IPS-15b (cell line): ENCODE measurements at regions not wholly inside any gene's neighbourhood (a gene's known extent, or its start where the extent isn't known, plus 50 kb on each side); places are given as distances from the start of the nearest gene placed in this dataset.
"Not testable (repeated sequence)": the region's sequence is repeated elsewhere in the genome, so short reads cannot be mapped to it uniquely, and the experiment has no call there.

ENCODE experiments used
- H3K27me3 ChIP-seq: one replicate; pipeline ENCODE4 v1.6.1; 2013; ENCODE audit warnings: low read length; ENCODE audit not compliant: control insufficient read depth, insufficient read depth
- H3K36me3 ChIP-seq: one replicate; pipeline ENCODE4 v1.6.1; 2013; ENCODE audit warnings: low read length; ENCODE audit not compliant: control insufficient read depth, insufficient read depth
- H3K4me1 ChIP-seq: one replicate; pipeline ENCODE4 v1.6.1; 2013; ENCODE audit warnings: mild to moderate bottlenecking, low read length; ENCODE audit not compliant: control insufficient read depth, insufficient read depth
- H3K4me3 ChIP-seq: one replicate; pipeline ENCODE4 v1.5.1; 2013; ENCODE audit warnings: low read depth, low read length
- H3K9ac ChIP-seq: one replicate; pipeline ENCODE4 v1.6.1; 2013; ENCODE audit warnings: low read depth, mild to moderate bottlenecking, low read length
- H3K9me3 ChIP-seq: one replicate; pipeline ENCODE4 v1.6.1; 2013; ENCODE audit warnings: mild to moderate bottlenecking, low read length; ENCODE audit not compliant: control insufficient read depth, insufficient read depth

DNA sequence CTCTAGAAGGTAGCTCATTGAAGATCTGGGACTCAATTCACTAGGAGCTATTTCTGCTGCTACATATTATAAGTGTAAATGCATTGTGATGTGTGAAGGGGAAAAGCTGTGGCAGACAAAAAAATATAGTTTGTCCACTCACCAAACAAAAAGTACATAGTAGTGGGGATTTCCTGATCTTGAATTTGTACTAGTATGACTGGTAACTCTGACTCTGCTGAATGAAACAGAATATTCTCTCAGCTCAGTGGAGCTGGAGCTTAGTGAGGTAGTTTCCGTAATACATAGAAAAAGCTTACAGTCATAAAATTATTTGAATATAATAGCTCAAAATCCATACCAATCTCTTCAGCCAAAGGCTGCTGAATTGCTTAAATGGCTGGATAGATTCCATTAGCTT is 455.6 kb upstream of the CD180 start:
- no peak overlapping the region for H3K4me3 ChIP-seq

DNA sequence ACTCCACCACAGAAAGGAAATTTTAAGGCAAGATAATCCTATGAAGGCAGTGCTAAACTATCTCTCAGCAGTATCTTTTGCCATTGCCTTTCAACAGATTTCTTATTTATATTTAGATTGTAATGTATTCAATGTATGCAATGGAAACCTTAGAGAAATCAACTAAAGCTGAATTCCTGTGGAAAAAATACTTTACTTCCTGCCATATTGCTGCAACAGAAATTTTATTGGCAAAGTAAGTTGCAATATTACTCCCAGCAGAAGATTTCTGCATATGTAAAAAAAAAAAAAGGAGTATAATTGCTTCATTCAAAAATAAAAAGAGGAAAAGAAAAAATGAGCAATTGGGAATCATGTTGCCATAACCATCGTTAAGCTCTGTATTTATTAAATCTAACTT is 454.6 kb upstream of the CD180 start:
- Histone ChIP-seq H3K4me1 (no peaks in the 10 kb centered on the region), H3K27me3 (no peaks in the 10 kb centered on the region), H3K4me3 (no peak overlapping the region), H3K9ac (no peak overlapping the region), H3K36me3 (no peaks in the 10 kb centered on the region), H3K9me3 (no peaks in the 10 kb centered on the region)

More for the DNA sequence above, 455.6 kb upstream of the CD180 start:
- Histone ChIP-seq H3K4me1 (no peaks in the 10 kb centered on the region), H3K36me3 (no peaks in the 10 kb centered on the region), H3K27me3 (no peaks in the 10 kb centered on the region), H3K9me3 (no peaks in the 10 kb centered on the region), H3K9ac (no peak overlapping the region)

DNA sequence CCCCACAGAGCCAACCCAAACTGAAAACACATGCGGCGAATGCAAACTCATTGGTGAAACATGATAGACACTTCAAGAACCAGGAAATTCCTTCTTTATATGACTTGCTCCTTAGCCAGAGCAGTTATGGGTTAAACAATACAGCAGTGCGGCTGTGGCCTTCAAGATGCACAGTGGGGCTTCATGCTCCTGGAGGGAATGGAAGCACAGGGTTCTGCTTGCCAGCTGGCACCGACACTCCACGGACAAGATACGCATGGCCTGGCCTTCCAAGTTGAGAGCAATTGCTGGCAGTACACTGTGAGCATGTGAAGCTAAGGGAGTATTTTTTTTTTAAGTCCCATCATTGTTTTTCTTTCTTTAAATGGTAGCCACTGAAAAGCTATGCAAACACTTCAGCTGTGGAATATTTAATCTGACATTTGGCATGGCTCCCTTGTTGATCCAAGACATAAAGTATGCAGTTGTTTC is 451.6 kb upstream of the CD180 start:
- H3K9ac ChIP-seq = no peak overlapping the region
- H3K4me3 ChIP-seq = no peak overlapping the region
- H3K4me1 ChIP-seq = no peaks in the 10 kb centered on the region
- no peaks in the 10 kb centered on the region for H3K36me3 ChIP-seq
- H3K9me3 ChIP-seq = peaks cover 2% of the 10 kb centered on the region
- no peaks in the 10 kb centered on the region for H3K27me3 ChIP-seq

DNA sequence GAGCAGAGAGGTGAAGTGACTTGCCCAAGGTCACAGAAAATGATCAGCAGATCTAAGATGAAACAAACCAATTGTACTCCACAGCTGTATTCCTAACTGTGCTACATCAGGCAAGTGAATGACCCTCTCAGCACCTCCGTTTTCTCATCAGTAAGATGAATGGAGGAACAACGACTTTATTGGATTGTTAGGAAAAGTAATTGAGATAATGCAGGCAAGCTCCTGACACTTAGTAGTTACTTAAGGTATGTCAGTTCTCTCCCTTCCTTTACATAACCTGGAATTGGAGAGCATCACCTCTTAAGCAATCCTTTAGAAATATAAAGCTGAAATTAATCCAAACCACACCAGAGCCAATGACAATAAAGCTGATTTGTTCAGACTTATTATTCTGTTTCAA is 451.2 kb upstream of the CD180 start:
- Histone ChIP-seq H3K9ac (no peak overlapping the region), H3K27me3 (no peaks in the 10 kb centered on the region), H3K9me3 (peaks cover 2% of the 10 kb centered on the region), H3K4me1 (no peaks in the 10 kb centered on the region), H3K4me3 (no peak overlapping the region), H3K36me3 (no peaks in the 10 kb centered on the region)

DNA sequence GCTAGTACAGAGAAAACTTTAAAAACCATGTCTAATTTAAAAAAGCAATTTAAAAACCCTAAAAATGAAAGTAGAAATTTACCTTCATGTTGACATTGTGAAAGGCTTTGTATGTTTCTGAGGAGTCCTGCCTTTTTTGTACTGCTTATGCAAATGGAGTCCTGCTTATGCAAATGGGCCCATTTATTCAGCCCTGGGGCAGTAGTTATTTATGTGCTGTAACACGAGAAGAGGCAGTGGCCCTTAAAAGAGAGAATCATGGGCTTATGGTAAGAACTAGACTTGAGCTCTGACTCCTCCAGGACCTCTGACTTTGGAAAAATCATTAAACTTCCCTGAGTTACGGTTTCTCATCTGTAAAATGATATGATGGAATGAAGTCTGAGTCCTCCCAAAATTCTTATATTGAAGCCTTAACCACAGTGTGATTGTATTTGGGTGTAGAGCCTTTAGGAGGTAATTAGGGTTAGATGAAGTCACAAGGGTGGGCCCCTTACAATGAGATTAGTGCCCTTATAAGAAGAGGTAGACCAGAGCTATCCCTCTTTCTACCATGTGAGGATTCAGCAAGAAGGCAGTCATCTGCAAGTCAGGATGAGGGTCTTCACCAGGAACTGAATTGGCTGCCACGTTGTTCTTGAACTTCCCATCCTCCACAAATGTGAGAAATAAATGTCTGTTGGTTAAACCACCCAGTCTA is 447.8 kb upstream of the CD180 start:
- no peak overlapping the region for H3K9ac ChIP-seq
- H3K36me3 ChIP-seq = no peaks in the 10 kb centered on the region
- H3K4me1 ChIP-seq = no peaks in the 10 kb centered on the region
- peaks cover 2% of the 10 kb centered on the region for H3K9me3 ChIP-seq
- no peaks in the 10 kb centered on the region for H3K27me3 ChIP-seq
- no peak overlapping the region for H3K4me3 ChIP-seq

DNA sequence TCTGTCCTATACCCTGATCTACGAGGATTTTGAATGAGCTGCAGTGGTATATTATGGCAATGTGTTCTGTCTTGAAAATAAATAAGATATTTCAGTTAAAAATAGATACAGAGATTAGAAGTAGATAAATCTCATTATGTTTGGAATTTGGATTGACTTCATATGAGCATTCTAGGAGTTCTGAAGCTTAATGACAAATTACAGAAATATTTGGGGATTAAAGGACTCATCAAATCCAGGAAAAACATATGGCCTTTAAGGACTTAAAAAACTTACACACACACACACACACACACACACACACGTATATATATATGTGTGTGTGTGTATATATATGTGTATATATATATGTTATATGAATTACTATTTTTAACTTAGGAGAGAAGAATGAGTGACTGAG is 446.9 kb upstream of the CD180 start:
- Histone ChIP-seq H3K9me3 (peaks cover 2% of the 10 kb centered on the region), H3K36me3 (no peaks in the 10 kb centered on the region), H3K4me3 (no peak overlapping the region), H3K27me3 (no peaks in the 10 kb centered on the region), H3K9ac (no peak overlapping the region), H3K4me1 (peaks cover 3% of the 10 kb centered on the region)

DNA sequence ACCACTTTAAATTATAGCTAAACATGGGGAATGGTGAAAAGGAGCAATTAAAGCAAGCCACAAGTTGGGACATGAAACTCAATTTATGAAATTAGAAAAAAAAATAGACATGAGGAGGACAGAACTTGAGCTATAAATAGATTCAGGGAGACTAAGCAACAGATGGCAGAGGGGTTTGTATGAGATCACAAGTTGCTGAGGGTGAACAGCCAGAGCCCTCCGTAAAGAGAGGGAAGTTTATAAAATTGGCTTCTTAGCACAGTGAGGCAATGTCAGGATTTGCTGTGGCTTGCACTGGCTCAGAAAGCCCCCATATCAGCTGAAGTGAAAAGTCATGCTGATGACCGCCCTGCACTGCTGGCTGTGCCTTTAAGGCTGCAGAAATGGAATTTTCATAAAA is 443.4 kb upstream of the CD180 start:
- no peaks in the 10 kb centered on the region for H3K36me3 ChIP-seq
- no peak overlapping the region for H3K4me3 ChIP-seq
- peaks cover 3% of the 10 kb centered on the region for H3K4me1 ChIP-seq
- no peak overlapping the region for H3K9ac ChIP-seq
- peaks cover 2% of the 10 kb centered on the region for H3K9me3 ChIP-seq
- no peaks in the 10 kb centered on the region for H3K27me3 ChIP-seq

DNA sequence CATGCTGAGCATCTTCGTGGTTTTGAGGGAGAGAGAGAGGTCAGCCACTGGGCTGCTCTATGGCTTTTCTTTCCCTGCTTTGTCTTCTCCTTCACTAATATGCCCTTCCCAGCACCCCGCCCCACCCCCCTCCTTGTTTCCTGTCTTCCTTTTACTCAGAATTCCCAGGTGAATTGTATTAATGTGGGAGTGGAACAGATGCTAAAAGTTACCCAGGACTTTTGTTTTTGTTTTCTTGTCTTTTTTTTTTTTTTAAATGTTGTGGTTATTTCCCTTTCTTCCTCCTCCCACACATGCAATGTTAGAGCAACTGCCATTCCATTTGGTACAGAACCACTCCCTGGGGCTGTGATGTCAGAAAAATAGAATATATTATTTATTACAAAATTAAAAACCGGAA is 442.7 kb upstream of the CD180 start:
- Histone ChIP-seq H3K36me3 (no peaks in the 10 kb centered on the region), H3K9me3 (no peaks in the 10 kb centered on the region), H3K4me1 (peaks cover 3% of the 10 kb centered on the region), H3K4me3 (no peak overlapping the region), H3K9ac (no peak overlapping the region), H3K27me3 (no peaks in the 10 kb centered on the region)

DNA sequence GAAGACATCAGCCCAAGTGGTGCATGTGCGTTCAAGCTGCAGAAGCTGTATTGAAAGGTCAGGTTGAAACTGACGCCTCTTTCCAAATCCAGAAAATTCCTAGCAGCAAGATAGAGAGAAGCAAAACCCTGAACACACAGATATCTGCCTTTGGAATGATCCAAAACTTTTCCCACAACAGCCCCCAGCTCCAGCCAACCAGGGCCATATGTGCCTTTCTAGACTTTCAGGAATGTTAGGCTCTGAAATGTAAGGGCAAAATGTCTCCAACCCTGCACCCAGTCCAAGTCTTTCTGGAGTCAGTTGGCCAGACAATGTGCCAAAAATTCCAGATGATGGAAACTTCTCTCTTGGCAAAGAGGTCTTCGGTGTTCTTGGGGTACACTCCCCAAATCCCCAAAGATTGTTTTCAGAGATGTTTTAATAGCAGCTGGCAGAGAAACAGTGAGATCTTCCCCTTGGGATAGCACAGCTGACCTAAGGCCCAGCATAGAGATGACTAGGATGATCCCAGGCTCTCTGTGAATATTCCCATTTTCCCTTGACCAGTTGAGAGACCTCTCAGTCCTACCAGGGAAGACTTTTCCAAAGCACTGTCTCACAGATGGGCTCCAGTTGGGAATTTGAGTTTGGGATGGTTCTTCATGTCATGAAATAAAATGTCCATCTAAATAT is 440.4 kb upstream of the CD180 start:
- H3K27me3 ChIP-seq = no peaks in the 10 kb centered on the region
- H3K9me3 ChIP-seq = no peaks in the 10 kb centered on the region
- peaks cover 3% of the 10 kb centered on the region for H3K4me1 ChIP-seq
- no peak overlapping the region for H3K4me3 ChIP-seq
- no peaks in the 10 kb centered on the region for H3K36me3 ChIP-seq
- no peak overlapping the region for H3K9ac ChIP-seq

DNA sequence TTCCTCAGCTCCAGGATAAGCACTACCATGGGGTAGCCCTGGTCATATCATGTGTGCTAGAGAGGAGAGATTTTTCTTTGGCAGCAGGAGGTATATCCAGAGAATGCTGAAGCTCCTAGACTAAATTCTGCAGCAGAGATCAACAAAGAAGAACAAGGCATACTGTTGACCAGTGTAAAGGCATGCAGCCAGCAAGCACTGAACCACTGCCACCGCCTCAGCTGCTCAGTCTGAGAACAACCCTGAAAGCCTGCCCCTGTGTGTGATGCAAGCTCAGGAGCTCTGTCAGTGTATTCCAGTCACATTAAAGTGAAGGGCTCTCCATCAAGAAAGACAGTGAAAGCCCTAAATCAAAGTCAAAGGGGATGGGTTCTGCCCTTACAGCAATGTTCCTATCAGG is 439.5 kb upstream of the CD180 start:
- Histone ChIP-seq H3K4me1 (peaks cover 3% of the 10 kb centered on the region), H3K27me3 (no peaks in the 10 kb centered on the region), H3K4me3 (no peak overlapping the region), H3K9ac (no peak overlapping the region), H3K9me3 (no peaks in the 10 kb centered on the region), H3K36me3 (no peaks in the 10 kb centered on the region)

DNA sequence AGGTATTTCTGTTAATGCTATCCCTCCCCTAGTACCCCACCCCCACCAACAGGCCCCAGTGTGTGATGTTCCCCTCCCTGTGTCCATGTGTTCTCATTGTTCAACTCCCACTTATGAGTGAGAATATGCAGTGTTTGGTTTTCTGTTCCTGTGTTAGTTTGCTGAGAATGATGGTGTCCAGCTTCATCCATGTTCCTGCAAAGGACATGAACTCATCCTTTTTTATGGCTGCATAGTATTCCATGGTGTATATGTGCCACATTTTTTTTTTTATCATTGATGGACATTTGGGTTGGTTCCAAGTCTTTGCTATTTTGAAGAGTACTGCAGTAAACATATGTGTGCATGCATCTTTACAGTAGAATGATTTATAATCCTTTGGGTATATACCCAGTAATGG is 430.5 kb upstream of the CD180 start:
- not testable (repeated sequence) for H3K36me3 ChIP-seq, H3K9ac ChIP-seq, H3K4me3 ChIP-seq, H3K4me1 ChIP-seq, H3K9me3 ChIP-seq, H3K27me3 ChIP-seq

DNA sequence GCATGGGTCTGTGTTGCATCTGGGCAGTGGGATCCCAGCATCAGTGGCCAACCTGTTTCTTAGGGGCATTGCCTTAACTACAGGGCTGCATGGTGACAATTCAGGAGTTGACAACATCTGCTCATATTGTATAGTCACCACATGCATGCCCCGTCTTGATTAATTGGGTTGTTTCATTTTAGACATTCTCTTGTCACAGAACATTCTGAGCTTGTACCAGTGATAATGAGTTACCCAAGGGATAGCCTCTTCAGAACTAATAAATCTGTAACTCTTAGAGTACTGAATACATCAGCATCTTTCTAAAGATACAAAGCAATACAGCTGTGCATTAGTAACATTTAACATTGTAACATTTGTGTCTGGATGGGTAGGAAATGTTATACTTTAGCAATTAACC is 426.5 kb upstream of the CD180 start:
- no peaks in the 10 kb centered on the region for H3K27me3 ChIP-seq
- no peak overlapping the region for H3K9ac ChIP-seq
- H3K4me1 ChIP-seq = peaks cover 8% of the 10 kb centered on the region
- H3K4me3 ChIP-seq = no peak overlapping the region
- H3K9me3 ChIP-seq = no peaks in the 10 kb centered on the region
- H3K36me3 ChIP-seq = no peaks in the 10 kb centered on the region
